Hypothalamus (tissue), 51 donors: ENCODE measurements at regions not wholly inside any gene's neighbourhood (a gene's known extent, or its start where the extent isn't known, plus 50 kb on each side); places are given as distances from the start of the nearest gene placed in this dataset.

Source experiments
- DNase-seq, 51 donors: peaks; one replicate each; lab custom pipeline; 2025; lab: John Stamatoyannopoulos, UW

DNA sequence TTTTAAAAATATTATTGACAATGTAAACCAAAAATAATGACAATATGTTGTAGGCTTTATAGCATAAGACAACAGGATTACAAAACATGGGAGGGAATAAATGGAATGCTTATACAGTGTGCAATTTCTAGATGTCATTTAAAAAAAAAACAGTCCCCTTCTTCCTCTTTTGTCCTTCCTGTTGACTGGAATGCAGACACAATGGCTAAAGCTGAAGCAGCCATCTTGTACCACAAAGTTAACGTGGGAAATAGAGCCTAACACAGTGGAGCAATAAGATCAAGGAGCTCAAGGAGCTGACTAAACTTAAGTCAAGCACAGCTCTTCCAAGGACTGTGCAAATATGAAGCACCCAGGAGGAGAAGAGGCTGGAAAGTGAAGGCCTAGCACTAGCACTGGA is 208.1 kb downstream of the ARHGAP12 start:
- no peak for DNase-seq

GRCh38 chr10:31709476-31709875 is 219.2 kb downstream of the ARHGAP12 start:
- DNase-seq: no peak

DNA sequence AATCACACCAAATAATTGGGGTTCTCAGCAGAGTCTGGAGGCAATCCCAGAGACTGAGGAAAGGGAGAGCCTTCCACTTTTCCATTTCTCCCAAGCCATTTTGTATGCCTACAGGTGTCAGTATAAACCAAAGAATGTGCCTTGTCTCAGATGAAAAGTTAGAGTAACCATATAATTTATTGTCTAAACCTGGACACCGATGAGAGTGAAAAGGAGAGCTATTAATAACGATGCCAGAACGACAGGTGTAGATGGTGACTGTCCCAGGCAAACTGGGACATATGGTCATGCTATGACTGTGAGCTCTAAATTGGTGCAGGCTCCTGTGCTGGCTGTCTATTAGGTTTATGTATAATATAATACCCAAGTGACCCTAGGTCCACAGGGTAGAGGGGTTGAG is 219.6 kb downstream of the ARHGAP12 start:
- no peak for DNase-seq

DNA sequence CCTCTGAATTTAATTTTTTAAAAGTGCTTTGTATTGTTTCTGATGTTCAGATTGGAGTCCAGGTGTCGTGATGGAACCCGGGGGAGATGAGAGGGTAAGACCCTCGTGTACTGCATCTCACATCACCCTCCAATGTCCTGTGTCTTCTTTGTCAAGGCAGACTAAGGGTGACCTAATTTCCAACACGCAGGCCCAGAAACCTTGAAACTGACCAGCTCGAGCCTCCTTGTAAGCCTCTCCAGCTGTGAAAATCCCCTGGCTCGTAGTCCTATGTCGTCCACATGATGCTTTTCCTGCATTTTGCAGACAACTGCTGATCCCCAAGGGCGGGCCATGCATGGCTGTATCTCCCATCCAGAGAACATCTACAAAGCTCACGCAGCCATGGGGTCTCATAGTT is 220.2 kb downstream of the ARHGAP12 start:
- peak in 1 of 51 donors; percentile 21 for DNase-seq

DNA sequence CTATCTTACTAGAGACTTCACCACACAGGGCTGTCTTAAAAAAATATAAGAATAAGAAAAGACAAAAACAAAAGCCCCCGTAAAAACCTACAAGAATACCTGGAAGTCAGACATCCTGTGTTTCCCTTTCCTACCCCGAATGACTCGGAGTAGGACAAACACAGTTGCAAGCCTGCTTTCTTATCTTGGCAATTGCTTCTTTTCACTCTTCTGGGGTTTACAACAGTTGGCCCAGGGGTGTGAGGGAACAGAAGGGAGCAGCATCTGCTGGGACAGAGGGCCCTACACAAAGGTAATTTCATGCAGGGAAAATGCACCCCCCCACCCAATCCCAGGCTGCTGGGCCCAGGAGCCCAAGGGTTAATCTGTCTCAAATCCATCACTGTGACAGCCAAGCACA is 220.6 kb downstream of the ARHGAP12 start:
- DNase-seq: no peak

- DNase-seq: peak in 30 of 51 donors; percentile 14 to 80 (median 45)
These were observed 221.3 kb downstream of the ARHGAP12 start for GRCh38 chr10:31707093-31708039.

GRCh38 chr10:31706464-31707092 is 222.1 kb downstream of the ARHGAP12 start:
- no peak for DNase-seq

GRCh38 chr10:31705136-31705535 is 223.5 kb downstream of the ARHGAP12 start:
- DNase-seq: no peak

DNA sequence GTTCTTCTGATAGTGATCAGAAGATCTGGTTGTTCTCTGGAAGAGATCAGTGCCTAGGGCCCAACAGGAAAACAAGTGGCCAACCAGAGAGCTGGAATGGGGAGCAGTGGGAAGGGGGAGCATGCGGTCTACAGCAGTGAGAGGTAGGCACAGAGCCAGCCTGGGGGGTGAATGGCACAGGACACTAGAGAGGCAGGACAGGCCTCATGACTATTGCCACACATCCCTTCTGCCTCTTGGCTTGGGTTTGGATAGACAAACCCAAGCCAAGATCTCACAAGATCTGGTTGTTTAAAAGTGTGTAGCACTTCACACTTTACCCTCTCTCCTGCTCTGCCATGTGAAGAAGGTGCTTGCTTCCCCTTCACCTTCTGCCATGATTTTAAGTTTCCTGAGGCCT is 224.4 kb downstream of the ARHGAP12 start:
- DNase-seq: no peak

GRCh38 chr10:31702954-31703353 is 225.7 kb downstream of the ARHGAP12 start:
- DNase-seq: no peak

DNA sequence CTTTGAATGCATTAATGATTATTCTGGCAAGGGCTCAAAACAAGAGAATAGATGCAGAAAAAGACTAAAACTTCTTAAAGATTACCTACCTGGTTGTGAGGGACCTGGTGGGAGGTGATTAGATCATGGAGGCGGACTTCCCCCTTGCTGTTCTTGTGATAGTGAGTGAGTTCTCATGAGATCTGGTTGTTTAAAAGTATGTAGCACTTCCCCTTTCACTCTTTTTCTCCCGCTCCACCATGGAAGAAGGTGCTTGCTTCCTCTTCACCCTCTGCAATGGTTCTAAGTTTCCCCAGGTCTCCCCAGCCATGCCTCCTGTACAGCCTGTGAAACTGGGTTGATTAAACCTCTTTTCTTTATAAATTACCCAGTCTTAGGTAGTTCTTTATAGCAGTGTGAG is 226.6 kb downstream of the ARHGAP12 start:
- DNase-seq: no peak

DNA sequence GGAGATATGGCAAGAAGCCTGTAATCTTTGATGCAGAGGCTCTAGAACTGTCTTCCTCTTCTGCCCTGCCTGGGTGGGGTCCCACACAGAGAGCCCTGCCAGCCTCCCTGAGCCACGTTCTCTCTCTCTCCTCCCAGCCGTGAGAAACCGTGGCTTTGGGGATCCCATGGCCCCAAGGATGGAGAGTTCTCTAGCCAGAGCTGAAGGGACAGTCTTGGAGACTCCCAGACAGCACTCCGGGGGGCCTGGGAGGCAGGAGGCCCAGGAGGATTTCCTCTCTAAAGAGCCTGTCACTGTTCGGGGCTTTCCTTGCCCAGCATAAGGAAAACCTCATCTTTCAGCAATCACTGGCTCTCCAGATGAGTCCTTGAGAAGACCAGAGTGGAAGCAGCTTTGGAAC is 227.1 kb downstream of the ARHGAP12 start:
- no peak for DNase-seq

GRCh38 chr10:31700181-31700611 is 228.4 kb downstream of the ARHGAP12 start:
- DNase-seq: no peak

DNA sequence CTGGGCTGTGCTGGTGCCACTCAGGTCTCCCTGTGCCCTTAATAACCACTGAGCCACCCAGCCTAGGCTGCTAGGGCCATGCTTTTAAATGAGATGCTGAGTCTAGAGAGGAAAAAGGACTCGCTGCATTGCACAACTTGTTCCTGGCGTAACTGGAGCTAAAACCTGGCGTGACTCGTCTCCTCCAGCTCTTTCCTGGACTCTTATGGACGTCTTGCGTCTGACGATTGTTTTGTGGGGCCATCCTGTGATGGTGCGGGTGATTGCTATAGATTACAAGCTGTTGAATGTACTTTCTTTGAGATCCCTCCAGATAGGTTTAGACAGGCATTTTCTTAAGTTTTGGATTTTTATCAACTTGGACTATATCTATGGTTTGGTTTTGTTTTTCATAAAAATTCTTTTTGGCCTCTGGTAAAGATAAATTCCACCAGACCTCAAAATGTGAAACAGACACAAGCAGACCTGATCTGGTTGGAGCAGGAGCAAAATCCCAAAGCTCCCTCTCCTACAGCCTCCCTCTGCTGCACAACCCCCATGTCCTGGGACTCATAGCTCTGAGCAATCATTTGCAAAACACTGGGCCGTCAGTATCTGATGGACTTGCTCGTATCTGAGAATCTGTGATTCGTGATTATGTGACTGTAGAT is 230.3 kb downstream of the ARHGAP12 start:
- no peak for DNase-seq

GRCh38 chr10:31697271-31698180 is 231.1 kb downstream of the ARHGAP12 start:
- peak in 44 of 51 donors; percentile 21 to 83 (median 58) for DNase-seq

DNA sequence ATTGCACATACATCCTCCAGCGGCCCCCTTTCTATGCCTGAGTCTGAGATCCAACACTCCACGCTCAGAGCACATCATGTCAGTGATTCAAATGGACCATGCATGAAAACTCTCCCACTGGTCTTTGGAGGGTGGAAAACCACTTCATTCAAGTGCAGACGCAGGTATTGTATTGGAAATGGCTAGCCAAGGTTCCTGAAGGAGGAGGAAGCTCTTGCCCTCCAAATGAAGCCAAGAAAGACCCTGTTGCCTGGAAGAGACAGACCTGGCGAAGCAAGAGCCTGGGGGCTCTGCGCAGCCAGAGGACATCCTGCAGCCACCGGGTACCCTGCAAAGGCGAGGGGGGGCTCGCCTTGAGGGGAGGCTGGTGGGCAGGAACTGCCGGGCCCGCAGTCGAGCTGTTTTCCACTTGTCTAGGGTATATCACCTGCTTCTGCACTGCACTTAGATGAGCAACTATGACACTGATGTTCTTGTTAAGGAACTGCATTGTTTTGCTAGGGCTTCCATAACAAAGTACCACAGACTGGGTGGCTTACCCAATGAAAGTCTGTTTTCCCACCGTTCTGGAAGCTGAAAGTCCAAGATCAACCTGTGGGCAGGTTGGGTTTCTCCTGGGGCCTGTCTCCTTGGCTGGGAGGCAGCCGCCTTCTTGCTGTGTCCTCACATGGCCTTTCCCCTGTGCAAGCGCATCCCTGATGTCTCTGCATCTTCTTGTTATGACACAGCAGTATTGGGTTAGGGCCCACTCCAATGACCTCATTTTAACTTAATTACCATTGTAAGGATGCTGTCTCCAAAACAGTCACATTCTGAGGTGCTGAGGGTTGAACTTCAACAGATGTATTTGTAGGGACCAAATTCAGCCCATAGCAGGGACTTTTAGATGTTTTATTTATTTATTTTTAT is 233.4 kb downstream of the ARHGAP12 start:
- DNase-seq: no peak

DNA sequence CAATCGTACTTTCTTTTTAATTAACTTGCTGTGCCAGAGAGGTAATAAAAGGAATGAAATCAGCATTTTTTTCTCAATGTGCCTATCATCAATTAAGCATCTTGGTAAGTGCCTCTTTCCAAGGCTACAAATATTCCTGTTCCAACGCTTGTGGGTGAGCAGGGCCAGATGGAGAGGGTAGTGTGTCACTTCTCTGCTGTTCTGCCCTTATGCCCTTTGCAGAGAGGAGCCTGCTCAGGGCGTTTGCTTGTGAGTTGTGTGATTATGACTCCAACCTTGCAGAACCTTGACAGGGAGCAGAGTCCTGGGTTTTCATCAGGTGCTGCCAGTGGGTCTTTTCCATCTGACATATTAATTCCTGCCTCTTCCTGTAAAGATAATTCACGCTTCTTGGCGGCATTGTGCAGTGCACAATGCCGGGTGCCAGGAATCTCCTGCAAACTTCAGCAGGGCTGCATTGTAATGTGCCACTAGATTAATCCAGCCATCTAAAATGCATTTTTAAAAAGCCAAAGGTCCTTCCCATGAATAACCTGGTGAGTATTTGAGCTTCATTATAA is 234.4 kb downstream of the ARHGAP12 start:
- no peak for DNase-seq

DNA sequence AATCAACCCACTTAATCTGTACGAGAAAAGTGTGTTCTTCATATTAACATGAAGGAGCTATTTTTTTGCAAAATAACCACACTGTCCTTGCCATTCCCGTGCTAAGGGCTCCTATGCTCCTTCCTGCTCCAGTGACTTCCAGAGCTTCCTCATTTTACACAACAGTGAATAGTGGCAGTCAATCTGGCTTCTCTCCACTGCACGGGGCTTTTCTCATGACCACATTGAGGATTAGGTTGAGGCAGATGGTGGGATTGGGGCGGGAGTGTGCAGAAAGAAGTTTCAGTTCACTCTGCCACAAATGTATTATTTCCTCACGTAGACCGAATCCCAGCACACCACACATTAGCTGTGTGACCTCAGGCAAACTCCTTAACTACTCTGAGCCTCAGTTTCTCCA is 235.1 kb downstream of the ARHGAP12 start:
- no peak for DNase-seq

DNA sequence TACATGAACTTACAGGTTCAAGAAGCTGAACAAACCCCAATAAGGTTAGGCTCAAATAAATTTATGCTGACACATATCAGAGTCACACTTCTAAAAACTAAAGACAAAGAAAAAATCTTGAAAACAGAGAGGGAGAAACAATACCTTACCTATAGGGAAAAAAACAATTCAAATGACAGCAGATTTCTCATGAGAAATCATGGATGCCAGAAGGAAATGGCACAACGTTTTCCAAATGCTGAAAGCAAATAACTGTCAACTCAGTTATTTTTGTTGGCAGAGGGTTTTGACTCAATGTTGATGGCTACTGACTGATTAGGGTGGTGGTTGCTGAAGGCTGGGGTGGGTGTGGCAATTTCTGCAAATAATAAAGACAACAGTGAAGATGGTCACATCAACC is 239.4 kb downstream of the ARHGAP12 start:
- no peak for DNase-seq
